ENCODE measurements at regions not wholly inside any gene's neighbourhood (a gene's known extent, or its start where the extent isn't known, plus 50 kb on each side); places are given as distances from the start of the nearest gene placed in this dataset.
"Not testable (repeated sequence)": the region's sequence is repeated elsewhere in the genome, so short reads cannot be mapped to it uniquely, and the experiment has no call there.

- not testable (repeated sequence) for DNase-seq
These were observed 101.7 kb upstream of the NIPA1 start for GRCh38 chr15:22684786-22685185.

GRCh38 chr15:22699881-22700280, 86.6 kb upstream of the NIPA1 start:
- not testable (repeated sequence) for DNase-seq

DNA sequence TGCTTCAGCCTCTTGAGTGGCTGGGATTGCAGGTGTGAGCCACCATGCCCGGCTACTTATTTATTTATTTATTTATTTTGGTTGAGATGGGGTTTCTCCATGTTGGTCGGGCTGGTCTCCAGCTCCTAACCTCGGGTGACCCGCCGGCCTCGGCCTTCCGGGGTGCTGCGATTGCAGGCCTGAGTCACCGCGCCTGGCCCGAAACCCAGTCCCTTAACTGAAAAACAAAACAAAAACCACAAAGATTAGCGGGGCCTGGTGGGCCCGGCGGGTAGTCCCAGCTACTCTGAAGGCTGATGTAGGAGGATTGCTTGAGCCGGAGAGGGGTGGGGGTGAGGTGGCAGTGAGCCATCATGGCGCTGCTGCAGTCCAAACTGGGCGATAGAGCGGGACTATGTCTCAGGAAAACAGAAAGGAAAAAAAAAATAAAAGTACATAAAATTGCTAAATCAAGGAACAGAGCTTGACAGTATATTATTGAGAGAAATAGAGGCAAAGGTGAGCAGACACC, 75.6 kb upstream of the NIPA1 start:
- not testable (repeated sequence) for DNase-seq

- not testable (repeated sequence) for DNase-seq
These were observed 72.5 kb upstream of the NIPA1 start for GRCh38 chr15:22713933-22714332.

DNA sequence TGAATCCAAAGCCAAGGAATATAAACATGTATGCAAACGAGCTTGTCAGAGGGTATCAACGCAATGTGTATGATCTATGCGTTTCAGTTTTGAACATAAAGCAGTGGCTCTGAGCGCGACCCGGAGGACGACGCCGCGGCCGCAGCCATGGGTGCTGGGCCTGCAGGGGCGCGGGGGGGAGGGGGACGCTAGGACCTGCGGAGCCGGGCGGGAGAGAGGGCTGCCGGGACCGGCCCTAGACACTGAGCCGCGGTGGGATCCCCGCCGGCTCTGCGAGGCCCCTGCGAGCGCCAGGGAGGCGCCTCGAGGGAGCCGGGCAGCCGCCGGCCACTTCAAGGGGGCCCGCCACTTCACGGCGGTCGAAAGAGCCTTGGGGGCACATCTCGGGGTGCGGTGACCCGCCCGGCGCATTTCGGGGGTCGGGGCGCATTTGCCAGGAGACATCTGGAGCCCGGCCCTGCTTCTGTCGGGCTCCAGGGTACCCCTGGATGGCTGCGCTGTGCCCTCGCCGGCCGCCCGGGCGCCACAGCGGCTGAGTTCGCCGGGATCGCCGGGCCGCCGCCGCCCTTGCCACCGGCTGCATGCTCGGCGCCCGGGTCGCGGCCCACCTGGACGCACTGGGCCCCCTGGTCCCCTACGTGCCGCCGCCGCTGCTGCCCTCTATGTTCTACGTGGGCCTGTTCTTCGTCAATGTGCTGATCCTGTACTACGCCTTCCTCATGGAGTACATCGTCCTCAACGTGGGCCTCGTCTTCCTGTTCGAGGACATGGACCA, 71.9 kb upstream of the NIPA1 start:
- not testable (repeated sequence) for DNase-seq

DNA sequence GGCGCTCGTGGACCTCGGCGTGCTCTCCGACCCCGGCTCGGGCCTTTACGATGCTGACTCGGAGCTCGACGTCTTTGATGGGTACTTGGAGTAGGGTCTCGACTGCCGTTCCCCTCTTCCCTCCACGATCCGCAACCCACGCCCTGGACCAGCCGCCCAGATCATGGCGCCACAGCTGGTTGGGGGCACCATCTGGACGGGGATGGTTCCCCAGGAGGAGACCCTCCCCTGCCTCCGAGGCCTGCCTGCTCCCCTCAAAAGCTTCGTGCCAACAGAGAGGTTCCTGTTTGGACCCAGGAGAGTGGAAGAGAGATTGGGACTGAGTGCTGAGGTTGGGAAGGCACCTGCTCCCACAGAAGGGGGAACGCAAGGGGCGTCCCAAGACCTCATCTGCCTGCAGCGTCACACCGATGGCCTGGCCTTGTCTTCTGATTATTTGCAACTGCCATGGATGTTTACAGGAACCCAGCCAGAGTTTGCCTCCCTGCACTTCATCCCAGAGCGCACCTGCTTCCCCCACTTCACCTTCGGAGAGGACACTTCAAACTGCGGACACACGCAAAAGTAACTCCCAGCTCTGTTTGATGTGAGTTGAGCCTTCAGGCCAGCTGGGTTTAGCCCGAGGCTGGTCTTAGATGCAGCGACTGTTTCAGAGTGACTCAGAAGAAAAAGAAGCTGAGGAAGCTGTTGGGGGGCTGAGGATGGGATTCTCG, 71.2 kb upstream of the NIPA1 start:
- DNase-seq, result not testable (repeated sequence)

- peak in 1 of 2 donors; percentile 13 for DNase-seq
These were observed 66.5 kb upstream of the NIPA1 start for GRCh38 chr15:22719980-22720379.

GRCh38 chr15:22726104-22726503, 60.3 kb upstream of the NIPA1 start:
- DNase-seq, result not testable (repeated sequence)

DNA sequence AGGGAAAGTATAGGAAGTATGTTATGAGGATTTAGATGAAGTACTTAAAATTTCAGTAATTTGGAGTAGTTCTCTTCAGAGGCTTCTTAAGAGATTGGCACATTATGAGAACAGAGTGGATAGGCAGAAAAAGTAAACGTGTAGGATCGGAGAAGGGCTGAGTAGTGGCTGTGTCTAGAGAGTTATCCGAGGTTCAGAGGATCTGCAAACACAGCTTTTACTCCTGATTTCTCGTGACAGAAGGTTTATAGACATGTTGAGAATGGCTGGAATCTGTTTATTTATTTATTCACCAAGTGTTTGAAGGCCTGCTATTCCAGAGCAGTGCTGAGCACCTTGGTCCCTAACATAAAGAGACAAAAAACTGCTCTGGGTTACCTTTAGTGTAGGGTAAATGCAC, 51.4 kb upstream of the NIPA1 start:
- not testable (repeated sequence) for DNase-seq

DNA sequence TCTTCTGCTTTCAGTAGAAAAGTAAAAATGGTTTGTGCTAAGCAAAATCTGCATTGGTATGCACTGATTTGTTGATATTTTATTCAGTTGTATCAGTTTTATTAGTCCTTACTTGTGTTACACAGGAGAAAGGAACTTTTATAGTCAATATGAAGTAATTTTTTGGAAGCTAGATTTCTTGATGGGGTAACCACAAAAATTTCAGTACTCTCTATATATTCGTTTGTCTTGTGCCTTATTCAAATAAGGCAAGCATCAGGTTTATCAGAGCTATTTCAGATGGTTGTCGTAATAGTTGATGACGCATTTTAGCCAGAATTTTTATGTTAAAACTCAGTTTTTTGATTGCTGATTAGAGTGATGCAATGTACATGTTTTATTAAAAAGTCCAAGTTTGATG, 50.7 kb upstream of the NIPA1 start:
- no peak for DNase-seq

- DNase-seq, result not testable (repeated sequence)
These were observed 50.2 kb upstream of the NIPA1 start for GRCh38 chr15:22736200-22736599.
